Astrocyte (in vitro differentiated cells and primary cell): ENCODE measurements at regions not wholly inside any gene's neighbourhood (a gene's known extent, or its start where the extent isn't known, plus 50 kb on each side); places are given as distances from the start of the nearest gene placed in this dataset.

Experiments used
- DNase-seq: peaks from one replicate; pipeline ENCODE4 v3.0.0-alpha.2; 2010; ENCODE audit warnings: low read depth
- FAIRE-seq: peaks from 2 replicates; lab custom pipeline; 2011; peaks lifted over from hg19 to GRCh38; lab: Jason Lieb, UNC
- H2AFZ ChIP-seq: 2 replicates; pipeline ENCODE4 v1.6.0; 2012; ENCODE audit warnings: low read depth, low read length, inconsistent platforms
- H3K27ac ChIP-seq: 2 replicates; pipeline ENCODE4 v1.5.1; 2011; ENCODE audit warnings: low read depth, low read length, inconsistent platforms
- H3K27me3 ChIP-seq: 2 replicates; pipeline ENCODE4 v1.6.0; 2011; ENCODE audit warnings: low read length, inconsistent platforms; ENCODE audit not compliant: insufficient read depth
- H3K36me3 ChIP-seq: 2 replicates; pipeline ENCODE4 v1.5.1; 2011; ENCODE audit warnings: low read length, inconsistent platforms; ENCODE audit not compliant: insufficient read depth
- H3K4me1 ChIP-seq: 2 replicates; pipeline ENCODE4 v1.5.1; 2011; ENCODE audit warnings: low read length, inconsistent platforms; ENCODE audit not compliant: insufficient read depth
- H3K4me2 ChIP-seq: 2 replicates; pipeline ENCODE4 v1.6.0; 2012; ENCODE audit warnings: low read length, inconsistent platforms
- H3K4me3 ChIP-seq: 2 replicates; pipeline ENCODE4 v1.5.1; 2011; ENCODE audit warnings: low read depth, mild to moderate bottlenecking, low read length, inconsistent platforms; ENCODE audit not compliant: insufficient read depth
- H3K79me2 ChIP-seq: 2 replicates; pipeline ENCODE4 v1.6.0; 2012; ENCODE audit warnings: mild to moderate bottlenecking, low read length, inconsistent platforms; ENCODE audit not compliant: insufficient read depth
- H3K9ac ChIP-seq: 2 replicates; pipeline ENCODE4 v1.6.0; 2012; ENCODE audit warnings: mild to moderate bottlenecking, low read length, inconsistent platforms
- H3K9me3 ChIP-seq: 2 replicates; pipeline ENCODE4 v1.5.1; 2012; ENCODE audit warnings: low read depth, mild to moderate bottlenecking, low read length, inconsistent platforms; ENCODE audit not compliant: insufficient read depth
- H4K20me1 ChIP-seq: 2 replicates; pipeline ENCODE4 v1.6.0; 2012; ENCODE audit warnings: low read length, inconsistent platforms; ENCODE audit not compliant: insufficient read depth
- H3K27ac Mint-ChIP-seq: one replicate; pipeline ENCODE4 v1.8.0; 2021; ENCODE audit warnings: mild to moderate bottlenecking, mixed read lengths; ENCODE audit not compliant: unreplicated experiment
- H3K27me3 Mint-ChIP-seq: one replicate; pipeline ENCODE4 v1.8.0; 2021; ENCODE audit warnings: low read depth, mixed read lengths; ENCODE audit not compliant: unreplicated experiment
- H3K36me3 Mint-ChIP-seq: one replicate; pipeline ENCODE4 v1.8.0; 2021; ENCODE audit warnings: low read depth, mixed read lengths; ENCODE audit not compliant: unreplicated experiment
- H3K4me1 Mint-ChIP-seq: one replicate; pipeline ENCODE4 v1.8.0; 2021; ENCODE audit warnings: low read depth, mixed read lengths; ENCODE audit not compliant: unreplicated experiment
- H3K4me3 Mint-ChIP-seq: one replicate; pipeline ENCODE4 v1.8.0; 2021; ENCODE audit warnings: mild to moderate bottlenecking, moderate library complexity, mixed read lengths; ENCODE audit not compliant: unreplicated experiment
- H3K9me3 Mint-ChIP-seq: one replicate; pipeline ENCODE4 v1.8.0; 2021; ENCODE audit warnings: mild to moderate bottlenecking, mixed read lengths; ENCODE audit not compliant: unreplicated experiment
- EZH2 ChIP-seq: IDR thresholded peaks from 2 replicates; pipeline ENCODE4 v1.6.1; 2012; ENCODE audit warnings: mild to moderate bottlenecking, low read length, inconsistent platforms; ENCODE audit not compliant: insufficient read depth
- TF ChIP-seq, protein P1 (sequence below): IDR thresholded peaks from 2 replicates; pipeline ENCODE4 v1.5.1; 2011; ENCODE audit warnings: low read depth, mild to moderate bottlenecking, inconsistent platforms, low read length, moderate library complexity; ENCODE audit not compliant: insufficient read depth

DNA sequence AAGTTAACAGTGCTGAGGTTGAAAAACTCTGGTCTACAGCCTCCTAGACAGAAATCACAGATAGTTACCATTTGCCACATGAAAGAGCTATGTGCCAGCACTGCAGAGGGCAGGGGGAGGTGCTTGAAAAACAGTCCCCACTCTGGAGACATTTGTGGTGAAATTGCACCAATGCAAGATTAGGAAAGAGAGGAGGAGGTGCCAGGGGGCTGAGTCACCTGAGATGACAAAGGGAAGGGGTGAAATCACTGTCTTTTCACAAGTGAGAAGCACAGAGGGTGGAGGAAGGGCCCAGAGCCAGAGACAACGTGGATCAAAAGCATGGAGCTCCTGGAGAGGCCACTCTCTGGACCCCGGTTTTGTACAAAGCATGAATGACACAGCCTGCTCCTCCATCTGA, 196.3 kb downstream of the BUD13 start:
- no peak for FAIRE-seq
- H3K4me3 ChIP-seq: no peak overlapping the region
- peaks cover 42% of the 10 kb centered on the region for H3K27me3 Mint-ChIP-seq
- no peak overlapping the region for H3K9ac ChIP-seq
- DNase-seq: no peak
- no peaks in the 10 kb centered on the region for H3K36me3 Mint-ChIP-seq
- no peak overlapping the region for H3K4me2 ChIP-seq
- no peaks in the 10 kb centered on the region for H4K20me1 ChIP-seq
- no peaks in the 10 kb centered on the region for H3K9me3 ChIP-seq
- H3K9me3 Mint-ChIP-seq: peaks cover 4% of the 10 kb centered on the region
- no peak overlapping the region for H3K27ac ChIP-seq
- no peak overlapping the region for H3K4me3 Mint-ChIP-seq
- H3K27me3 ChIP-seq: peaks cover 34% of the 10 kb centered on the region
- no peak overlapping the region for H2AFZ ChIP-seq
- no peaks in the 10 kb centered on the region for H3K79me2 ChIP-seq
- no peaks in the 10 kb centered on the region for H3K36me3 ChIP-seq
- TF ChIP-seq, protein P1, sequence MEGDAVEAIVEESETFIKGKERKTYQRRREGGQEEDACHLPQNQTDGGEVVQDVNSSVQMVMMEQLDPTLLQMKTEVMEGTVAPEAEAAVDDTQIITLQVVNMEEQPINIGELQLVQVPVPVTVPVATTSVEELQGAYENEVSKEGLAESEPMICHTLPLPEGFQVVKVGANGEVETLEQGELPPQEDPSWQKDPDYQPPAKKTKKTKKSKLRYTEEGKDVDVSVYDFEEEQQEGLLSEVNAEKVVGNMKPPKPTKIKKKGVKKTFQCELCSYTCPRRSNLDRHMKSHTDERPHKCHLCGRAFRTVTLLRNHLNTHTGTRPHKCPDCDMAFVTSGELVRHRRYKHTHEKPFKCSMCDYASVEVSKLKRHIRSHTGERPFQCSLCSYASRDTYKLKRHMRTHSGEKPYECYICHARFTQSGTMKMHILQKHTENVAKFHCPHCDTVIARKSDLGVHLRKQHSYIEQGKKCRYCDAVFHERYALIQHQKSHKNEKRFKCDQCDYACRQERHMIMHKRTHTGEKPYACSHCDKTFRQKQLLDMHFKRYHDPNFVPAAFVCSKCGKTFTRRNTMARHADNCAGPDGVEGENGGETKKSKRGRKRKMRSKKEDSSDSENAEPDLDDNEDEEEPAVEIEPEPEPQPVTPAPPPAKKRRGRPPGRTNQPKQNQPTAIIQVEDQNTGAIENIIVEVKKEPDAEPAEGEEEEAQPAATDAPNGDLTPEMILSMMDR: no peak
- no peak for TF ChIP-seq EZH2
- H3K4me1 Mint-ChIP-seq: no peaks in the 10 kb centered on the region
- peaks cover 9% of the 10 kb centered on the region for H3K4me1 ChIP-seq
- H3K27ac Mint-ChIP-seq: no peak overlapping the region

DNA sequence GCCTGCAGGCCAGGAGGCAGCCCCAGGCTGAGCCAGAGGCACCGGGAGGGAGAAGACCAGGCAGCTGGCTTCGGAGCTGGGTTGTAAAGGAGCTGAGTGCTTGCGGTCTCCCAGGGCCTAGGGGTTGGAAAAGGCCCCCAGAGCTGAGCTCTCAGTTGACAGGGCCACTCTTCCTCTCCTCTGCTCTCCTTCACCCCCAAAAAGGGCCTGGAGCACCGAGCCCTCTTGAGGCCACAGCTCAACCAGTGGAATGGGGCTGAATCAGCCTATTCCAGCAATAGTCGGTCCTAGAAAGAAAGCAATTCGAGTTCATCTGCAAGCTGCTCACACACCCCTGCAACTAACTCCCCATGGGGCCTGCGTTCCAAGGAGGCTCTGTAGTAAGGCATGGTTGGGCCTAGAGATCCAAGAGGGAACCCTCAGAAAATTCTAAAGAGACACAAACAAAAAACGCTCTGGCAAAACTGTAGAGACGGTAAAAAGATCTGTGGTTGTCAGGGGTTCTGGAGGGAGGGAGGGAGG, 205.0 kb downstream of the BUD13 start:
- Histone ChIP-seq H3K9me3 (no peaks in the 10 kb centered on the region), H3K9ac (no peak overlapping the region), H3K4me3 (no peak overlapping the region), H3K4me2 (no peak overlapping the region), H3K79me2 (no peaks in the 10 kb centered on the region), H3K27me3 (no peaks in the 10 kb centered on the region), H3K27ac (no peak overlapping the region), H3K4me1 (peaks cover 9% of the 10 kb centered on the region), H2AFZ (no peak overlapping the region), H3K36me3 (no peaks in the 10 kb centered on the region), H4K20me1 (no peaks in the 10 kb centered on the region)
- Mint-ChIP-seq H3K4me3 (no peak overlapping the region), H3K36me3 (no peaks in the 10 kb centered on the region), H3K27me3 (peaks cover 46% of the 10 kb centered on the region), H3K4me1 (peaks cover 10% of the 10 kb centered on the region), H3K27ac (no peak overlapping the region), H3K9me3 (peaks cover 6% of the 10 kb centered on the region)
- DNase-seq (no peak), FAIRE-seq (no peak)
- TF ChIP-seq EZH2: no peak
- TF ChIP-seq, protein P1: no peak

DNA sequence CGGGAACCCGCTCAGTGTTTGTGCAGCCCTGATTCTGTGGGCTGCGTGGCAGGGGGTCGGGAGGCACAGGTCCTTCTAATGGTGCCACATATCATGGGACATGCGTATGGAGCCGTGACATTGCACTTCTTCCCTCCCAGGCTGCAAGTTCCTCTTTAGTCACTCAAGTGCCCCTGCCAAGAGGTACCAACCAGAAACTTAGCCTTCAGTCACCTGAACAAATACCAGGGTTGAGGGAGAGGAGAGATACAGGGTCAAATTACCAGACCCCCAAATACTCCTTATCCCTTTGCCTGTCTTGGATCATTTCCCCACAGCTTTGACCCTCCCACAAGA, 209.1 kb downstream of the BUD13 start:
- Histone ChIP-seq H3K9me3 (no peaks in the 10 kb centered on the region), H3K79me2 (no peaks in the 10 kb centered on the region), H3K4me2 (peak overlapping the region; percentile 48), H3K27me3 (no peaks in the 10 kb centered on the region), H3K9ac (no peak overlapping the region), H3K27ac (no peak overlapping the region), H3K4me3 (no peak overlapping the region), H3K36me3 (no peaks in the 10 kb centered on the region), H2AFZ (peak overlapping the region; percentile 14), H4K20me1 (no peaks in the 10 kb centered on the region), H3K4me1 (peaks cover 16% of the 10 kb centered on the region)
- FAIRE-seq: no peak
- peak overlapping the region; percentile 53 for H3K27ac Mint-ChIP-seq
- no peaks in the 10 kb centered on the region for H3K36me3 Mint-ChIP-seq
- DNase-seq: no peak
- peaks cover 6% of the 10 kb centered on the region for H3K9me3 Mint-ChIP-seq
- TF ChIP-seq, protein P1: no peak
- no peak for TF ChIP-seq EZH2
- no peak overlapping the region for H3K4me3 Mint-ChIP-seq
- H3K4me1 Mint-ChIP-seq: peaks cover 10% of the 10 kb centered on the region
- H3K27me3 Mint-ChIP-seq: peaks cover 44% of the 10 kb centered on the region
